Keratinocyte (primary cell): ENCODE measurements at regions not wholly inside any gene's neighbourhood (a gene's known extent, or its start where the extent isn't known, plus 50 kb on each side); places are given as distances from the start of the nearest gene placed in this dataset.

Source experiments
- CTCF ChIP-seq, 3 experiments: IDR thresholded peaks in 1 of 3; conservative IDR thresholded peaks in 1 of 3; optimal IDR thresholded peaks in 1 of 3; 2 replicates in 2 of 3; 3 replicates in 1 of 3; pipeline versions ENCODE3 to v1.5.1; 2011; ENCODE audit warnings: low read length in 3 of 3, mild to moderate bottlenecking in 3 of 3, moderate library complexity in 2 of 3, control low read depth in 1 of 3, inconsistent platforms in 1 of 3; ENCODE audit not compliant: insufficient read depth in 2 of 3; ENCODE audit errors: extremely low read depth in 1 of 3
- EZH2 ChIP-seq: IDR thresholded peaks from one replicate; pipeline ENCODE4 v1.6.1; 2012; ENCODE audit warnings: inconsistent platforms, mild to moderate bottlenecking, low read length, moderate library complexity

GRCh38 chr5:111587728-111588127 is 75.4 kb upstream of the STARD4 start:
- TF ChIP-seq CTCF (optimal IDR thresholded peaks at IDR 0.05 in 1 of 3, IDR thresholded peaks at IDR 0.05 in 1 of 3, conservative IDR thresholded peaks at IDR 0.05 in 1 of 3; ENCODE audit: extremely low read depth in 1 of 3, insufficient read depth in 2 of 3, low read length in 3 of 3) (no peak), EZH2 (no peak)
